GM12864 (cell line): ENCODE measurements at regions not wholly inside any gene's neighbourhood (a gene's known extent, or its start where the extent isn't known, plus 50 kb on each side); places are given as distances from the start of the nearest gene placed in this dataset.

Experiments
- DNase-seq: peaks from one replicate; pipeline ENCODE4 v3.0.0-alpha.2; 2011; ENCODE audit warnings: low read depth
- H3K4me3 ChIP-seq: 2 replicates; pipeline ENCODE4 v1.5.1; 2011; ENCODE audit warnings: mild to moderate bottlenecking, low read depth, low read length, control low read depth
- TF ChIP-seq, protein P1 (sequence below): IDR thresholded peaks from 2 replicates; pipeline ENCODE4 v1.5.1; 2011; ENCODE audit warnings: low read depth, mild to moderate bottlenecking, moderate library complexity, low read length, control low read depth, inconsistent platforms; ENCODE audit errors: missing control alignments

- H3K4me3 ChIP-seq: no peak overlapping the region
- no peak for DNase-seq
- TF ChIP-seq, protein P1, sequence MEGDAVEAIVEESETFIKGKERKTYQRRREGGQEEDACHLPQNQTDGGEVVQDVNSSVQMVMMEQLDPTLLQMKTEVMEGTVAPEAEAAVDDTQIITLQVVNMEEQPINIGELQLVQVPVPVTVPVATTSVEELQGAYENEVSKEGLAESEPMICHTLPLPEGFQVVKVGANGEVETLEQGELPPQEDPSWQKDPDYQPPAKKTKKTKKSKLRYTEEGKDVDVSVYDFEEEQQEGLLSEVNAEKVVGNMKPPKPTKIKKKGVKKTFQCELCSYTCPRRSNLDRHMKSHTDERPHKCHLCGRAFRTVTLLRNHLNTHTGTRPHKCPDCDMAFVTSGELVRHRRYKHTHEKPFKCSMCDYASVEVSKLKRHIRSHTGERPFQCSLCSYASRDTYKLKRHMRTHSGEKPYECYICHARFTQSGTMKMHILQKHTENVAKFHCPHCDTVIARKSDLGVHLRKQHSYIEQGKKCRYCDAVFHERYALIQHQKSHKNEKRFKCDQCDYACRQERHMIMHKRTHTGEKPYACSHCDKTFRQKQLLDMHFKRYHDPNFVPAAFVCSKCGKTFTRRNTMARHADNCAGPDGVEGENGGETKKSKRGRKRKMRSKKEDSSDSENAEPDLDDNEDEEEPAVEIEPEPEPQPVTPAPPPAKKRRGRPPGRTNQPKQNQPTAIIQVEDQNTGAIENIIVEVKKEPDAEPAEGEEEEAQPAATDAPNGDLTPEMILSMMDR: no peak
These were observed 101.2 kb downstream of the BTG1 start for GRCh38 chr12:92044435-92044834.

DNA sequence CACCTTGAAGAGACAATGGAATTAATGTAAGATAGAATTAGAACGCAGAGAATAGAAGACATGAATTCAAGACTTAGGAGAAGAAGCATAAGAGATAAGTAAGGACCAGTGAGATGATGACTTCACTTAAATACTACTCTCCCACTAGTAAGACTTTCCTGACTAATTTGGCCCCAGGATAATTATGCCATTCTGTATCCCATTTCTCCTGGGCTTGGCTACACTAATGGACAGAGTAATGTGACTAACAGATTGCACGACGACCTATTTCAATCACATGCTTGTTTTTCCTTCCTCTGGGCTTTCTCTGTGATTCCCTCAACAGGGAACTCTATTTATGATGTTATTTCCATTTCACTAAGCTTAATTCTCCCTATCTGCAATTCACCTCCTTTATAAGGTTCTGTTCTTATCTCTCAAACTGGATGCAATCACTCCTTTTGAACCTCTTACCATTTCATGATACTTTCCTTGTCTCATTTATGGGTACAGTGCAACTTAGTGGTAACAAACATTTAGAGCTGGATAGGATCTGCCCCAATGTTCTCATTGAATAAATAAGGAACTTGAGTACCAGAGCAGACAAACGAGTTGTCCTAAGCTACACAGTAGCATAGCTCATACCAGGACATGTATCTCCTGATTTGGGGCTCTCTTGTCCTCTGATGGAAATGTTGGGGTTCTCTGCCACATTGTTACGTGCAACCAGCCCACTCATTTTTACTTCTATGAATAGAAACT lies 102.7 kb downstream of the BTG1 start:
- no peak overlapping the region for H3K4me3 ChIP-seq
- no peak for DNase-seq
- TF ChIP-seq, protein P1: no peak

DNA sequence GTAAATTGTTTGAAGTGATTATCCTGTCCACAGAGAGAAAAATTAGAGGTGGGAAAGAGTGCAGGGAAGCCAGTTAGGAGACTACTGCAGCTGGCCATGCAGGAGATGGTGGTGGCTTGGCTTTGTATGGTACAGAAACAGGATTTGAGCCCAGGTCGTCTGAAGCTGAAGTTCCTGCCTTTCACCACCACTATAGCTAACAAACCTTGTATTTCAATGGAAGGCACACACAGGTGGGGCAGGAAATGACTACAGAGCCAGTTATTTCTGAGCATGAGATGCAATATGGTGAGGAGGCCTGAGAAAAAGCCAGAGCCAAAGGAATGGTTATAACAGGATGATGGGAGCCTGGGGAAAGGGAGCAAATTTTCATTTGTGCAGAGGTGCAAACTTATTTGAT lies 103.9 kb downstream of the BTG1 start:
- no peak overlapping the region for H3K4me3 ChIP-seq
- TF ChIP-seq, protein P1: no peak
- no peak for DNase-seq

DNA sequence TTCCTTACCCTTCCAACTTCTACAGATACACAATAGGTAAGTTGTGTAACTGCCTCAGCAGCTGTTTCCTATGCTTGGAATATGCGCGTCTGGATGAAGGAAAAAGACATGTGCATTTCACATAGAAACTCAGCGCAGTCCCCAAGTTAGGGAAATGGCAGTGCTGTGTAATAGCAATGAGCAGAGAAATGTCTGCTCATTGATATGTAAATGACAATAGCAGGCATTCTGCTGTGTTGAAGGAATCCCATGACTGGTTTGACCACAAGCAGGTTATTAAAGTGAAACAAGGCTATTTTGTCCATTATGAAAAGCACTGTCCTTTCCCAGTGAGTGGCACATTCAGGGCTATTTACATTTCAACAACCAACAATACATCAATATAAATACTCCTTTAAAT lies 106.6 kb downstream of the BTG1 start:
- no peak for DNase-seq

GRCh38 chr12:92038476-92038875 lies 107.2 kb downstream of the BTG1 start:
- TF ChIP-seq, protein P1: no peak
- no peak for DNase-seq
- H3K4me3 ChIP-seq: no peak overlapping the region

More for the DNA sequence above, 106.6 kb downstream of the BTG1 start:
- TF ChIP-seq, protein P1: no peak
- H3K4me3 ChIP-seq: no peak overlapping the region

GRCh38 chr12:92036771-92037453 lies 108.7 kb downstream of the BTG1 start:
- TF ChIP-seq, protein P1: no peak
- no peak for DNase-seq
- no peak overlapping the region for H3K4me3 ChIP-seq
